ENCODE measurements at regions not wholly inside any gene's neighbourhood (a gene's known extent, or its start where the extent isn't known, plus 50 kb on each side); places are given as distances from the start of the nearest gene placed in this dataset.

DNA sequence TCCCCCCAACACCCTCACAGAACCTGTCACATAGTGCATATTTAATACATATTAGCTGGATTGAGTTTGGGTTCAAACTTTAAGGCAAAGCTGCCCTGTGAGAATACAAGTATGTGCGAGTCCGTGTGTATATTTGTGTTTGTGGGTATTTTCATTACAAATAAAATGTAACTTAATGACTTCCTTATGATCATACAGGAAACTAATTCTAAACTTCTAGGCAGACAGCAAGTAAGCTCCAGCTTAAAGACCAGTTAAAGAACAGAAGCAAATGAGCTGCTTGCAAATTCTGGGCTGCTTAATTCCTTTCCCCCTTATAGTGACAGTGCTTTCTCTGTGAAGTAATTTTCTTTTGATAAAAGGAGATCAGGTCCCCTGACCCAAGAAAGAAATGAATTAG is 437.6 kb downstream of the TTLL7 start:
- no peak for DNase-seq

DNA sequence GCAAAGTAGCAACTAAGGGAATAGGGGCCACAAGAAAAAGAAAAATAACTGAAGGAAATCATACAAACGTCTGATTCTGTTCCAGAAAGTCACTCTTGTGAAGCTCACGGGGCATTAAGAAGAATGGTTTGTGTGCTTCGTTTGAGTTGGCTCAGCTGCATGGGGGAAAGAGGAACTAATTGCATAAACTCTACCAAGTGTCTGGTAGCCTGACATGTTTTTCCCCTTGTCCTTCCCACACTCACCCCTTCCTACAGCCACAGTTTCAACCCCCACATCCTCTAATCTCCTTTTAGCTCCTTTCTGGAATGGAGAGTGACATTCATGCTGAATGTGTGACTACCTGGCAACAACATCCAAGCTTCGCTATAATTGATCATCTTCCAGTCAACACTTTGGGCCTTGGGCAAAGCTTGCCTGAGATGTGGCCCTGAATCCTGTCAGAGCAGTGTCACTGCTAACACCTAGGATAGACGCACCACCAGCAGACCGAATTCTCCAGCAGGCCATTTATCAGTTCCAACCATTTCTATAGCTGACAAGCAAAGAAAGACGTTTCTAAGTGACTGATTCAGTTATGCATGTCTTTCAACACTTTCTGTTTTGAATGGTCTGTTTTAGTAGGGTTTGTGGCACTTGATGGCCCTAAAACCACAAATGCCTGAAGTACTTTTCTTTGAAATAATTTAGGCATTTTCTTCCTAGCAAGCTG is 439.6 kb downstream of the TTLL7 start:
- DNase-seq, result peak; percentile 38

DNA sequence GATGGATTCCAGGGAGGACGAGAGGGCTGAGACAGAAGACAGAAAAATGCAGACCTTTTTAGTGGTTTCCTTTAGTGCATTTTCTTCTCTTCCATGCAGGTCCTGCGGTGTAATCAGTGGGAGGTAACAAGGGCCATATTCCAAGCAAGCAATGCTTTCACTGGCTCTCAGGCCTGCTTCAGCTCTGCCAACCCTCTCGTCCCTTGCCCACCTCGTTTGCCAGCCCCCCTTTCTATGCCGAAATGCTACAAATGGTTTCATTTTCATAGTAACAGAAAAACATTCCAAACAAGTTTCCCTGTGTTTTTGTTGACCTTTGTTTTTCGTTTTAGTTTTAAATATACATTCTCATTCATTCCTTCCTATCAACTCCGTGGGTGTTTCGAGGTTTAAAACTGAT is 443.1 kb downstream of the TTLL7 start:
- DNase-seq, result no peak

DNA sequence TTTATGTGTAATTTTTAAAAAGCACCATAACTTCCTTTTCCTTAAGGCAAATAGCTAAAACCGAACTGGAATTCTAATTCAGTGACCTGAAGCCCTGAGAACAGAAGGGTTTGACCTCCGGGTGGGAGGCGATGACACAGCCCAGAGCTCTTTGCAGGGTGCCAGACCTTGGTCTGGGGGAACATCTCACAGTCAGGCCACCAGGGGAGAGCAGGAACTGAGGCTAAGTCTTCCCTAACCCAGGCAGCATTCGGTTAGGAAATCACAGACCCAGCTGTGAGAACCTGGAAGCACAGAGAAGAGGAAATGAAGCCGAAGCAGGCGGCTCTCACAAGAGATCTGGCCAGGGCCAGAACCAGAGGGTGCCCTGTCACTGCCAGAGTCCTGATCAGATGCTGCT is 444.8 kb downstream of the TTLL7 start:
- no peak for DNase-seq

DNA sequence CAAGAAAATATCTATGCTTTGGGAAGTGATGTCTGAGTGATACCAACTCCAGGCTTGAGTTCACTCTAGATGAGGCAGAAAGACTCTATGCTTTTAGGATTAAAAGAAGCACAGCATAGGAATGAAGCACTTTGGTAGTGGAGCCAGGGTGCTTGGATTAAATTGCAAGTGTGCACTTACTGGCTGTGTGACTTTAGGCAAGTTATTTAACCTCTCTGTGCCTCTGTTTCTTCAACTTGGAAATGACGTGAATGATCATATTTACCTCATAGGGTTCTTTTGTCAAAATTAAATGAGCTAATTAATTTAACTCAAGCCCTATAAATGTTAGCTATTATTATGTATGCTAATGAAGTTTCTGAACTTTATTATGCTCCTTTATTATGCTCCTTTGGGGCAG is 446.1 kb downstream of the TTLL7 start:
- DNase-seq, result no peak

DNA sequence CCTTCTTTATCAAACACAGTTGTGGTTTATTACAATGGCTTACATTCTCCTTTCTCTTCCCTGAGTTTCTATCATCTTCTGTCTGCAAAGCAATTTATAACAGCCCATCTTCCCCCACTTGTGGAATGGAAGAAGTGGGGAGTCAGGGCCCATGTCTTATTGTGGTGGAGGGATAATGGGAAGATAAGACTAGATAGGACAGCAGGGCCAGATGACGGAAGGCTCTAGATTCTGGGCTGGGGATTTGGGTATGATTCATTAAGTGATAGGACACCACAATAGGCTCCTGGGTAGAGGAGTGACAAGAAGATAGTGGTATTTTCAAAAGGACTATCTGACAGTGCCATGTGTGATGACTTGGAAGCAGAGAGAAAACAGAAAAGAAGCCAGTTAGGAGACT is 450.6 kb downstream of the TTLL7 start:
- DNase-seq, result no peak

DNA sequence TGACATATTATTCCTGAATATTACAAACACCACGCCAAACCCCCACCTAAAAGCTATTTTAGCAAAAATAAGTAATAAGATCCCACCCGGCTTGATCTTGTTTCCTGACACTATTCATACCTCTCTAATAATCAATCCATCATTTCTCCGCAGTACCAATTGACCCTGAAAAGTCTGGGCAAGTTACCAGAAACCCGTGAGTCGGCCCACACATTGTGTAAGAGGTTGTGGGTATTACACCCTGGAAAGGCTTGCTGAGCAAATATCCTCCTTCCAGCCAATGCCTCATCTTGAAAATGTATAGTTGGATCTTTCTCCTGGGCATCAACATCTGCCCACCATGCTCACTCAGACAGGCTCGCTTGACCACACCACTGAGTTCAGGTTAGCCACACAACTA is 451.0 kb downstream of the TTLL7 start:
- DNase-seq, result no peak

DNA sequence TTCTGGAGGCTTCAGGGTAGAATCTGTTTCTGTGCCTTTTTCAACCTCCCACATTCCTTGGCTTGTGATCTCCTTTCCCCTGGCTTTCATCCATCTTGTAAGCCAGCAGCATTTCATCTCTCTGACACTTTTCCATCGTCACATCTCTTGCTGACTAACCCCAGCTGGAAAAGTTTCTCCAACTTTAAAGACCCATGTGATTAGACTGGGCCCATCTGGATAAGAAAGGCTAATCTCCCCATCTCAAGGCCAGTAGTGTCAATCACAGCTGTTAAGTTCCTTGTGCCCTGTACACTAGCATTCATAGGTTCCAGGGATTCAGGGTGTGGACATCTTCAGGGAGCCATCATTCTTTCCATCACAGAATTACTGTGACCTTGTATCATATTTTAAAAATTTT is 452.1 kb downstream of the TTLL7 start:
- DNase-seq, result no peak

DNA sequence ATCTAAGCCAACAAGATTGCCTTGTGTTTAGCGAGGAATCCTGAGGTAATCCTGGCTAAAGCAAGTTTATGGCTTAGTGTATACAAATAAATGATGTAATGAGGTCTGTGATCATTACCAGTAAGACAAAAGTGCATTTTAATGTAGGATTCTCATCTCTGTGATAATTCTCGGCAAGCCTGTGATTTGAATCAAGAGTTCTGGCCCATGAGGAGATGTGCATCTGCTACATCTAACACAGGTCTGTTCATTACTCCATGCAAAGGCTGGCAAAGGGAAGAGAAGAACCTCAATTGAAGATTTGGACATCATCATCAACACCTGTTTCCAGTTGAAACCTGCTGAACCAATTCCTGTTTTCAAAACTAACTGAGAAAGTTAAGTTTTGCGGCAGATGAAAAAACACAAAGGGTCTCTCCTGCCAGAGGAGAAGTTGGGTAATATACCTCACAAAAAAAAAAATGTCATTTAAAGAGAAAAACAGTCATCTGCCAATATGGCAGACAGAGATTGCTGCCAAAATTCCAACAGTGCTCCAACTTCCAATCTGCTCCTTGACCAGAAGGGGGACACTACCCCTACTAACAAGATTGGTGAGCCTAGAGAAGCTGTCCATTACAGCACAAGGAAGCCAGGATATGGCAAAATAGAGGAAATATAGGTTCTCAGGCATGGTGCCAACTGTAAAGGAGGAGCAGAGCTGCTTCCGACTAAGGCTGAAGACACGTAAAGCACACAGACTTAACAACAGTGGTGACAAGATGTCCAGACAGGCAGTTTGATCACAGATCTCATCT is 453.7 kb downstream of the TTLL7 start:
- no peak for DNase-seq

DNA sequence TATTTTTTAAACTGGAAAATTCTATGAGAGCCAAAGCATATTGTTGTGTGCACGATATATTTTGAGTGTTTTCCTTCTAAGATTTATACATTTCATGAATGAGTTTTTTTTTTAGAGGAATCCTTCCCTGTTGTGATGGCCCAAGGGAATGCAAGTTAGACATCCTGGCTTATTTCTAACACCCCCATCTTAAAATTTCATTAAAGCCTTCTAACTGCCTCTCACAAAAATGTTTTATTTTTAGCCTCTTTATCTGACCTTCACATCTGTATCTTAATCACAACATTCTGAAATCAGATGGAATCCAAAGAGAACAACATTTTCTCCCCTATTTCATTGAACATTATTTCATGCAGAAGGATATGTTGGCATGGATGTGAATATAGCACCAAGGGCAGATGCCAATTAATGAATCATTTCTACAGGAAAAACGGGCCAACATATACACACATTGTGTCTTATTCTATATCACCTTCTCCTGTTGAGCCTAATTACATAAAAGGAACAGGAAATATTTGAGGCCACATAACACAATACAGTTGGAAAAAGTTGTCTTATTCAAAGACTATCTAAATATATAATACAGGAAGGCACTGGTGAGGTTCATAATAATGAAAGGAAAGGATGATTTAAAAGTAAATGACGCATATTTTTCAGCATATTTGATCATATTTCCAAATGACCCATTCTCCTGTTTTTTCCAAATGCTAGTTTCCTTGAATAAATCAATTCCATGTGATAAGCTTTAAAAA is 455.5 kb downstream of the TTLL7 start:
- no peak for DNase-seq

DNA sequence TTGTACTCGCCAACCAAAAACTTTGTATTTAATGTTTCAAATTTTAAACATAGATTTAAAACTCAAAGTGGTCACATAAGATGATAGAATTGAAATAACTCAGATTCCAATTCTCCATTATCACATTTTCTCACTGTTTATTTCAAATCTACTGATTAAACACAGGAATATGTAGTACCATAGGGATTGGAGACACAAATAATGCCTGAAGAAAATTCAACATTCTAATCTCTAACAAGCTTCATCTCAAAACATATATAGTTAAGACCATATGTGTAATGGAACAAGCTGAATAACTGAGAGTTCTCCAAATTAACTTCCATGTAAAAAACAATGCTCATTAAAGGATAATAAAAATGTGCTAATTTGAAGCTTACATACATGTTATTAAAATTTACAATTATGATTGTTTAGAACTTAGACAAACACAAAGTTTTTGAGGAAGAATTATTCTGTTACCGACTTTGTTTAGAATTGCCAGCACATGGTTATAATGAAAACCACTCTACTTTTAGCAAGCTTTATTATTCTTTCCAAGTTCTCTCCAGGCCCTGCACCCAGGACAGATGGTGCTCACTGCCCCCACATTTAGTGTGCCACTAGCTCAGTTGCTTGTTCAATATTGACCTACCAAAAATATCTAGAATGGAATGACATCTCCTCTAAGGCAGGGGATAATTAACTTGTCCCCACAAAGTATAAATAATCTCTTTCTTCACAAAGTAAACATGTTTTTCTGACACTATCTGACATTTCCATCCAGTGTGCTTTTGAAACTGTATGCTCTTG is 467.2 kb downstream of the TTLL7 start:
- DNase-seq, result no peak

DNA sequence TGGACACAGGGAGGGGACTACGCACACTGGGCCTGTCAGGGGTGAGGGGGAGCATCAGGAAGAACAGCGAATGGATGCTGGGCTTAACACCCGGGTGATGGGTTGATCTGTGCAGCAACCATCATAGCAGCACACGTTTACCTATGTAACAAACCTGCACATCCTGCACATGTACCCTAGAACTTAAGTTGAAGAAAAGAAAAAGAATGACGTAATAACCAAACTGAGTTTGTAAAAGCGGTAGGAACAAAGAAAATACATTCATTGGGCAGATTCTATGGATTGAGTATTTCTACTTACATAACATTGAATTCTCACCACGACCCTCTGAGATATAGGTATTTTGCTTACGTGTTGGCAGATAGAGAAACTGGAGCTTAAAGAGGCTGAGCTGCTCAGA is 468.4 kb downstream of the TTLL7 start:
- no peak for DNase-seq

DNA sequence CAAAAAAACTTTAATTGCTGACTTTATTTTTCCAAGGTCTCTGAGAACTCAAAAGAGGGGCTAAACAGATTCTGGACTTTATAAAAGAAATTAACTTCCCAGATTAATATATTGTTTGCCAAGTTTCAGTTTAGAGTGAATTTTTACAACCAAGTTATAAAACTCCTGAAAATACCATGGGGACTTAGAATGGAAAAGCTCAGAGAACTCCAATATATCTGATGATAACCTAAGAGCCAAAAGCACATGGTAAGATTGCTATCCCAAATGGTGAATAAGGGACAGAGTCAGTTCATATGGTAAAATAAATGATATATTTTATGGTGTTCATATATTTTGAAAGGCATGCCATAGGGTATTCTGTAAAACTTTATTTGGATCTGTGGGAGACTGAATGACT is 470.9 kb downstream of the TTLL7 start:
- DNase-seq, result no peak

DNA sequence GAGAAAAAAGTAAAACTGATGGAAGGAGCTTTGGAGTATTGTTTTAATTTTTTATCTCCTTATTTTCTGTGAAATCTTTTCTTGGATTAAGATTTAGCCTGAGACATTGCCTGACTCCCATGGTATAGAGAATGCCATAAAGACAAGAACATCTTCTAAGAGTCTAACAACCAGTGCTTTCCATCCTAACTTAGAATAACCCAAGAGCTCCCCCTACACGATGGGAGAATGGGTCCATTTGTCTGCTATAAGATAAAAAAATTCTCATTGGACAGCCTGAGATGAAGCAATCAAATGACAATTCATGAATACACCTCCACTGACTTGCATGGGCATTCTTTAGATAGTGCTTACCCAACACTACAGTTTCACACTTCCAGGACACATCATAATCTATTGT is 478.1 kb downstream of the TTLL7 start:
- DNase-seq, result no peak

DNA sequence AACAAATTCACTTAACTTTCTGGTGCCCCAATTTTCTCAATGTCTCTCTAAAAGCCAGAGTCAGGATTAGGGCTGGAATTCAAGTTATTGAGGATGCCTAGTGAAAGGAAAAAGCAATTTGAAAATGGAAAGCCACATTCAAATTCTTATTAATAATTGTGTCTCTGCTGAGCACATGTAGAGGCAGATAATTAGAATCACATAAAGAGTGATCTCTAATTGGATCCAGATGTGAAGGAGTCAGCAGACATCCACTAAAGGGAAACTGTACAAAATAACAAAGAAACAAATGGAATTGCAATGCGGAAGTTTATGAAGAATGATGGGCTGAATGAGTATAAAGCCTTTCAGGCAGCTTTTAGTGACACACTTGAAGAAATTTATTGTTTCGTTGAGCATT is 482.6 kb downstream of the TTLL7 start:
- no peak for DNase-seq

DNA sequence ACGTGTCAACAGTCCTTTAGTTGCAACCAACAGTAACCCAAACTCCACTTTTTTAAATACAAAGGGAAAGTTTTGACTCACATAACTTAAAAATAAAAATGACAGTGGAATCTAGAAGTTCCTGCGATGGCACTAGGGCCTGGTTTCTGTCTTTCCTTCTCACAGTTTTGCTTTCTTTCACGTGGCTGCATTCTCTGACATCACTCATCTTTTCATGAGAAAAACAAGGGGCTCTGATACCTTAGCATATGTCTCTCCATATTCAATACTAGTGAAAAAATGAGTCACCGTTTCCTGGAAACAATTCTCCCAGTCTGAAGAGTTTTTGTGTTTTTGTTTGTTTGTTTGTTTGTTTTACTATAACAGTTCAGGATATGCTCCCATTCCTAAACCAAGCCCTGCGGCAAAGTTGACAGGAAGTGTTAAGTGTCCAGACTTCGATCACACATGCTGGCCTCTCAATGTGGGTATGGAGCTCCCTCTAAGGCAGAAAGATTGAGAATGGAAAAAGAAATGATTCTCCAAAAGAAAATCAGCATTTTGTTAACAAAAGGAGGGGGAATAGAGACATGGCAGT is 483.3 kb downstream of the TTLL7 start:
- DNase-seq, result no peak

DNA sequence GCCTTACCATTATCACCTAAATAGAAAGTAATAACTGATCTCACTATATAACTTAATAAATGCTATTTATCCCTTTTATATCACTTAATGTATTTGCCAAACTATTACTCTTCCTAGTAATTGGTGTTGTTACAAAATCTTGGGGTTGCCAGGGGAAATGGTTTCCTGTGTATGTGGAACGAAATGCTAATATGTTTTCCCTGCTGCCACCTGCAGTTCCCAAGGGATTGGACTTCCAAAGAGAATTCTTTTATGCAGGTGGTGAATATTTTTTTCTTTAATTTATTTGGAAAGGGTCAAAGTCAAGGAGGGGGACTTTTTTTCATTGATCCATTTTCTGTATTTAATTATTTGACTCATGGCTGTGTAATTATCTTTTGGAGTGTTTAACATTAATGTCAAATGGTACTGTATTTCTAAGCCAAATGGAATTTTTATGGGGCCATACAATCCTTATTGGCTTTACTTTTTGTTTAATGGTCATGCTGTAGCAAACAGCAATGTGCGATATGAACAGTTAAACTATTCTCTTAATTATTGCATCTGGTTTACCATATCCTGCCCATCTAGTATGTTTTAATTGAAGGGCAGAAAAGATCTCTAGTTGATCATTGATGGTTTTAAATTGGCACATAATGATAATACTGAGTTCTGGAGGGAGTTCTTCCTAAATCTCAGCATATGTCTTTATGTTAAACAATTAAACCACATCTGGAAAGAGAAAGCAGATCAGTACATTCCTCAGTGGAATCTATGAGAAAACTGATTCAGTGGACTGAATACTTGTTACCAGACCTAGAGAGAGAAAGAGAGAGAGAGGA is 486.3 kb downstream of the TTLL7 start:
- no peak for DNase-seq

DNA sequence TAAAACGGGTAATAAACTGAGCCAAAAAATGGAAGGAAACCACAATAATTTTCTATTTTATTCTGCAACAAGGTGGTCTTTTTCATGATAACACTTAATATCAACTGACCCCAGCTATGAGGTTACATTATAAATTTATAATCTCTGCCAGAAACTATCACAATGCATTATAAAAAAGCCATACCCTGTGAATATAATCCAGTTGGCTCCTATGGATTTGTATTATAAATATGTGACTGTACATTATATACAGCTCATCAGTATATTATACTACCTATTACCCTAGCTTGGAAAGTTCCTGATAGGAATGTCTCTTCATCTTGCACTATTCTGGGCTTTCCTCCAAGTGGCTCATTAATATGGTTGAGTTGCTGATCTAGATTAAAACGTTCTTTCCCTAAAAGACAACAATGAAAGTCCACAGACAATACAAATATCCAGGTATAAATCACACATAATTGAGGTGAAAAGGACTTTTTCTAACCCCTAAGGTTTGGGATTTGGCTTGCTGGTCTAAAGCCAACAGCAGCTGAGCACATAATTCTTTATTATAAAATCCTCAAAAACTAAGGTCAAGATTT is 487.7 kb downstream of the TTLL7 start:
- DNase-seq, result no peak

DNA sequence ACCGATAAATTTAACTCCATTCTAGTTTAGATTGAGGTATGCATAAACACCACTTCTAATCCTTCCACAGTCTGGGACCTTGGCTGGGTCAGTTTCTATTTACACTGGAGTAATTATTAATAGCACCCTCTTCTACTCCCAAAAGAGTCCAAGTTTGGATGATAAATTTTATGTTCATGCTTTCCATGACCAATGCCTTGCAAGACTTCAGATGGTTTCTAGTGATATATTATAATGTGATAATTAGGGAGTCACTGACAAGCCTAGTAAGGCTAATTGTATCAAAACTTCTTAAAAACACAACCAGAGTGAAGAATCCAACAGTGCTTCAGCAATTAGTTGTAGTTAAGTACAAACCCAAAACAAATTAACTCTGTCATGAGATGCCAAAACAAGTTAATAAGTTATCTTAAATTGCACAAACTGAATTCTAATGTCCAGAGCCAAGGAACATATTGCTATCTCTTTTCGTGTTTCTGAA is 489.6 kb downstream of the TTLL7 start:
- DNase-seq, result no peak

DNA sequence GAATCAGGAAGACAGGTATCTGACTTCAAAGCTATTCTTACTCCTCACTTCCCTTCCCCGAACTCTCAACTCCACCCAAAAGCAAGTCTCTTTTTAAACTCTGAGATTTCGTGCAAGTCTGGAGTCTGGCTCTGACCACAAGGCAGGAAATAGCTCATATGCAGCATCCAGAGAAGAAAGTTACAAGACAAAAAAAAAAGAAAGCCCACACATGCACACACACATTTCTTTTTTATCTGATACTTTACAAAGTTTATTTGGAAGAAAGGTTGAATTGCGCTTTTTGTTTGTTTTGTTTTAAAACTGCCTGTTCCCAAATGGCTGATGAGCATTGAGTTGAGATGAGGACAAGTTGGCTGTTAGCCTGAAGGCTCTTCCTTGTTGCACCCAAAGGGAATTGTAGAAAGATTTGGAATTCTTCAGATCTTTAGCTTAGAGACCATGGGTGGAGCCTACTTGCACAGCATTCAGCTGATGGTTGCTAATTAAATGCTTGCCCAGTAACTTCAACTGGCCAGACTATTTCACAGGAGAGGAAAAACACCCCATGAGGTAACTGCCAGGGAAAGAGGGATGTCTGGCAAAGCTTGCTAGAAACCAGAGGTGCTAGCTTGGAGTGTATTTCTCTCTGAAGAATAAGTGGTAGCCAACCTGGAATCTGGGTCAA is 490.3 kb downstream of the TTLL7 start:
- DNase-seq, result peak; percentile 62

DNA sequence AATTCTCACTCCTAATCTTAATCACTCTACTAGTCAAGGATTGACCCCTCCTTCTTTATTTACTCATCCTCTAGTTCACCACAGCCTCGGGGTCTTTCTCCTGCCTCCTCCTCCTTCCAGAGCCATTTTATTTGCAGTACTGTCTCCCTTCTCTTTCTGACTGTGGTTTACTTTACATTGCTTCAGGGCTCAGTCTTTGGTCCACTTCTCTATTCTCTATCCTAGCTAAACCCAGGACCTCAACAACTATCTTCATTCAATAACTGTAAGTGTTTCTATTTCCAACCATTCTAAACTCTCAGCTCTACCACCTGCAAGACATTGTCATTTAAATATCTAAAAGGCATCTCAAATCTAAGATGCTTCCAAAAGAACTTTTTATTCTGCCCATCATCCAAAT is 493.8 kb downstream of the TTLL7 start:
- no peak for DNase-seq
